Vagina (tissue), 2 donors: ENCODE measurements at regions not wholly inside any gene's neighbourhood (a gene's known extent, or its start where the extent isn't known, plus 50 kb on each side); places are given as distances from the start of the nearest gene placed in this dataset.

Experiments used
- DNase-seq, 2 donors: peaks; one replicate each; pipeline ENCODE4 v3.0.0-alpha.2; 2017; ENCODE audit errors: extremely low spot score in 2 of 2
- H3K27ac ChIP-seq: fragments of 200-600 bp; sonication (generic); one replicate; pipeline ENCODE4 v1.5.1; 2019
- H3K27me3 ChIP-seq: fragments of 200-600 bp; sonication (generic); one replicate; pipeline ENCODE4 v1.5.1; 2019
- H3K36me3 ChIP-seq, 2 donors: fragments of 200-600 bp; sonication (generic); one replicate each; pipeline ENCODE4 v1.5.1; 2017 to 2019
- H3K4me1 ChIP-seq: fragments of 200-600 bp; sonication (generic); one replicate; pipeline ENCODE4 v1.5.1; 2019
- H3K4me3 ChIP-seq, 2 donors: fragments of 200-600 bp; sonication (generic); 1 replicate in 1 of 2; 2 replicates in 1 of 2; pipeline ENCODE4 v1.5.1; 2016 to 2019
- H3K9me3 ChIP-seq: fragments of 200-600 bp; sonication (generic); one replicate; pipeline ENCODE4 v1.5.1; 2019
- POLR2A ChIP-seq, 2 donors: fragments of 450-650 bp; IDR thresholded peaks; one replicate each; pipeline ENCODE4 v1.6.1; 2017; ENCODE audit warnings: antibody characterized with exemption in 2 of 2, mild to moderate bottlenecking in 2 of 2, moderate library complexity in 2 of 2
- POLR2AphosphoS5 ChIP-seq, 2 donors: sonication (generic); formaldehyde crosslinking; IDR thresholded peaks; one replicate each; pipeline ENCODE4 v1.9.0; 2017; ENCODE audit warnings: antibody characterized with exemption in 2 of 2, mild to moderate bottlenecking in 2 of 2, low read depth in 1 of 2; ENCODE audit not compliant: insufficient read depth in 1 of 2
- intact Hi-C: fragments of 100-400 bp; cut with DNase I; formaldehyde crosslinking; loops from one replicate; pipeline ENCODE4 v1.15.1; 2023
- TF ChIP-seq, protein P1 (sequence below), 3 experiments: fragments of 450-650 bp in 2 of 3; fragments of 200-600 bp in 1 of 3; sonication (generic) in 1 of 3; IDR thresholded peaks; one replicate each; pipeline ENCODE4 v1.5.1; 2017 to 2019; ENCODE audit warnings: antibody characterized with exemption in 3 of 3, mild to moderate bottlenecking in 2 of 3, moderate library complexity in 2 of 3

DNA sequence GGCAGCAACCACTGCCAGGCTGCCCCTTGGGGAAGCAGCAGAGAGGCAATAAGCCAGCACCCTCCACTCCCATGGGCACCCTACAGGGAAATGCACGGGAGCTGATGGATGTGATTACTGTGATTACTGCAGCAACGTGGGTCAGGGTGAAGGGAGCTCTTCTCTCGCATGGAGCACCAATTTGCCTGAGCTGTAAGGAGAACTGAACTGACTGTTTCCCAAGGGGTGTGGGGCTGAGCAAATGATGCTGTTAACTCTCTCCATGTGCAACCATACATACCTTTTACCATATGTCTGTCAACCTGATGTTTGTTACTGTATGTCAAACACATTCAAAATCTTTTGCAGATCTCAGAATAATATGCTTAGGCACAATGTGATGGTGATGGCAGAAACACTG, 680.6 kb downstream of the SQOR start:
- DNase-seq: no peak
- Histone ChIP-seq H3K36me3 (no peaks in the 10 kb centered on the region), H3K27me3 (no peaks in the 10 kb centered on the region), H3K4me1 (no peaks in the 10 kb centered on the region), H3K4me3 (no peak overlapping the region), H3K9me3 (no peaks in the 10 kb centered on the region), H3K27ac (no peak overlapping the region)
- intact Hi-C loops: no loop called here
- TF ChIP-seq POLR2AphosphoS5 (IDR thresholded peaks at IDR 0.05; ENCODE audit: insufficient read depth in 1 of 2, low read depth in 1 of 2) (no peak), POLR2A (IDR thresholded peaks at IDR 0.05) (no peak)
- TF ChIP-seq, protein P1, sequence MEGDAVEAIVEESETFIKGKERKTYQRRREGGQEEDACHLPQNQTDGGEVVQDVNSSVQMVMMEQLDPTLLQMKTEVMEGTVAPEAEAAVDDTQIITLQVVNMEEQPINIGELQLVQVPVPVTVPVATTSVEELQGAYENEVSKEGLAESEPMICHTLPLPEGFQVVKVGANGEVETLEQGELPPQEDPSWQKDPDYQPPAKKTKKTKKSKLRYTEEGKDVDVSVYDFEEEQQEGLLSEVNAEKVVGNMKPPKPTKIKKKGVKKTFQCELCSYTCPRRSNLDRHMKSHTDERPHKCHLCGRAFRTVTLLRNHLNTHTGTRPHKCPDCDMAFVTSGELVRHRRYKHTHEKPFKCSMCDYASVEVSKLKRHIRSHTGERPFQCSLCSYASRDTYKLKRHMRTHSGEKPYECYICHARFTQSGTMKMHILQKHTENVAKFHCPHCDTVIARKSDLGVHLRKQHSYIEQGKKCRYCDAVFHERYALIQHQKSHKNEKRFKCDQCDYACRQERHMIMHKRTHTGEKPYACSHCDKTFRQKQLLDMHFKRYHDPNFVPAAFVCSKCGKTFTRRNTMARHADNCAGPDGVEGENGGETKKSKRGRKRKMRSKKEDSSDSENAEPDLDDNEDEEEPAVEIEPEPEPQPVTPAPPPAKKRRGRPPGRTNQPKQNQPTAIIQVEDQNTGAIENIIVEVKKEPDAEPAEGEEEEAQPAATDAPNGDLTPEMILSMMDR (IDR thresholded peaks at IDR 0.05): no peak

DNA sequence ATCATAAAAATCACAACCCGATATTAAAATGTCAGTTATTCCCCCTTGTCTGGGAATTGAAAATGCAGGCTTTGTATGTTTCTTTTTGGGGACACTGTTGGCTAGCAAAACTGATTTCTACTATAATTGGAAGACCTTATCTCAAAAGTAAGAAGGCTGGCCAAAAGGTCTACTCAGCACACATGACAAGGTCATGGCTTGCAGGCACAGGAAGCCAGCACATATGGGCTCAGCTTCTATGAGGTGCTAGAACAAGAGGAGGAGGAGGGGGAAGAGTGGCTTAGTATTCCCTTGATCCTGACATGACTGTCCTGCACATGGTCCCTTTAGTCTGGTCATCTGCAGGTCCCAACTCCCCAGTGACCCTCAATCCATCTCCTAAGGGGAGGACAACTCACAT, 681.2 kb downstream of the SQOR start:
- no peak for DNase-seq
- Histone ChIP-seq H3K36me3 (no peaks in the 10 kb centered on the region), H3K27ac (no peak overlapping the region), H3K9me3 (no peaks in the 10 kb centered on the region), H3K4me1 (no peaks in the 10 kb centered on the region), H3K27me3 (no peaks in the 10 kb centered on the region), H3K4me3 (no peak overlapping the region)
- no peak for TF ChIP-seq POLR2AphosphoS5 (IDR thresholded peaks at IDR 0.05; ENCODE audit: insufficient read depth in 1 of 2, low read depth in 1 of 2)
- TF ChIP-seq, protein P1 (IDR thresholded peaks at IDR 0.05): no peak
- no peak for TF ChIP-seq POLR2A (IDR thresholded peaks at IDR 0.05)
- intact Hi-C loops: no loop called here

DNA sequence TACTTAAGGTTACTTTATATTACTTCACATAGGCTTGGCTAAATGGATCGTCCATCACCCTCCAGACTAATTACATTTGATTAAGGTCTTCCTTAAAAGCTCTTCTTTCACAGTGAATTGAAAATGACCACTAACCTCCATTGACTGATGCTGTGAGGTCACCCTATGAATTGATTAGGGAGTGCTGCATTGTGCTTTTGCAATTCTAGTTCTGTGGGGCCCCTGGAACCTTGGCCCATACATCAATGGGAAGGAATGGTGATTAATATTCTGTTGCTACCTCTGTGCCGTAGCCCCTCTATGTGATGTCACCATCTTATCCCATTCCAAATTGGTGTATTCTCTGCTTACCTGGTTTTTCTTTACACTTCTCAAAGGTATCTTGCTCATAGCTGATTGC, 682.2 kb downstream of the SQOR start:
- intact Hi-C loops: no loop called here
- no peaks in the 10 kb centered on the region for H3K9me3 ChIP-seq
- no peak for TF ChIP-seq POLR2AphosphoS5 (IDR thresholded peaks at IDR 0.05; ENCODE audit: insufficient read depth in 1 of 2, low read depth in 1 of 2)
- no peak for TF ChIP-seq POLR2A (IDR thresholded peaks at IDR 0.05)
- TF ChIP-seq, protein P1 (IDR thresholded peaks at IDR 0.05): no peak
- no peak overlapping the region for H3K27ac ChIP-seq
- no peaks in the 10 kb centered on the region for H3K4me1 ChIP-seq
- H3K27me3 ChIP-seq: no peaks in the 10 kb centered on the region
- H3K36me3 ChIP-seq: no peaks in the 10 kb centered on the region
- no peak for DNase-seq
- H3K4me3 ChIP-seq: no peak overlapping the region

DNA sequence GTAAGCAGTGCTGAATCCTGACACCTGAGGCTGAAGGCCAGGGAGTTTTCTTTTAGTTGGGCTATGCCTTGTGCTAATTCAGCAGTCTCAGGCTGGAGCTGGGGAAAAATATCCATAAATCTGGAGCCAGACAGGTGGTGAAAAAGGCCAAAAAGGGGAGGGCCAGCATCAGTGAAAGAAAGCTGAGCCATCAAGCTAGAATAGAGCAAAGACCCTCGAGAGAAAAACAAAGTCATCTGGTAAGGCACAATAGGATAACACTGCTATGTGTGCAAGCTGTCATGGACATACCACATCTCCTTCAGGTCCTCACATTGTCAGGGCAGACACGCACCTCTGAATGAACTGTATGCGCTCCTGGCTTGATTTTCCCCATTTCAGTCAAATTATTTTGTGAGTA, 687.9 kb downstream of the SQOR start:
- Histone ChIP-seq H3K9me3 (no peaks in the 10 kb centered on the region), H3K4me1 (no peaks in the 10 kb centered on the region), H3K36me3 (no peaks in the 10 kb centered on the region), H3K27ac (no peak overlapping the region), H3K27me3 (no peaks in the 10 kb centered on the region), H3K4me3 (no peak overlapping the region)
- DNase-seq: no peak
- intact Hi-C loops: no loop called here
- TF ChIP-seq, protein P1 (IDR thresholded peaks at IDR 0.05): no peak
- TF ChIP-seq POLR2AphosphoS5 (IDR thresholded peaks at IDR 0.05; ENCODE audit: insufficient read depth in 1 of 2, low read depth in 1 of 2) (no peak), POLR2A (IDR thresholded peaks at IDR 0.05) (no peak)

DNA sequence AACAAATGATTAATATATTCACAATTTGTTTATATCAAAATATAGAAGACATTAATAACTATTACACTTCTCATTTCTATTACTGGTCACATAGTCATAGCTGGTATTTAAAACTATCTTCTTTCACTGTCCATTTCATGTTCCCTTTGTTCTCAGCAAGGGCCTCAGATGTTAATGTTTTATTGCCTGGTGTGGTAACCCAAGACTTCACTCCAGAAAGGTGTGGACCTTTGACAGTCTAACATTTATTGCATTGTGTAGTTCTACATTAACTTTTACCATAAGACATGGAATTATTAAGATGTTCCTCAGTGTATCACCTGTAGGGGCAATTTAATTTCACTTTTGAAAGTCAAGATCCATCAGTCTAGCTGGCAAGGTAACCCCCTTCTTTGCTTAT, 691.3 kb downstream of the SQOR start:
- Histone ChIP-seq H3K4me3 (no peak overlapping the region), H3K36me3 (no peaks in the 10 kb centered on the region), H3K27ac (no peak overlapping the region), H3K27me3 (no peaks in the 10 kb centered on the region), H3K4me1 (no peaks in the 10 kb centered on the region), H3K9me3 (no peaks in the 10 kb centered on the region)
- no peak for DNase-seq
- no peak for TF ChIP-seq POLR2A (IDR thresholded peaks at IDR 0.05)
- no peak for TF ChIP-seq POLR2AphosphoS5 (IDR thresholded peaks at IDR 0.05; ENCODE audit: insufficient read depth in 1 of 2, low read depth in 1 of 2)
- TF ChIP-seq, protein P1 (IDR thresholded peaks at IDR 0.05): no peak
- intact Hi-C loops: loop anchor here (1.0 kb wide), 1 partner anchor 26 kb away; no protein-coding TSS in a partner anchor
